NCI-H1048 (cell line): ENCODE measurements at regions not wholly inside any gene's neighbourhood (a gene's known extent, or its start where the extent isn't known, plus 50 kb on each side); places are given as distances from the start of the nearest gene placed in this dataset.

Experiments used
- DNase-seq: peaks from one replicate; lab custom pipeline; 2025; lab: John Stamatoyannopoulos, UW

- DNase-seq = no peak
Measured at GRCh38 chr6:145159921-145160320, 575.4 kb downstream of the EPM2A start.

GRCh38 chr6:145161501-145161900 is 573.8 kb downstream of the EPM2A start:
- no peak for DNase-seq

DNA sequence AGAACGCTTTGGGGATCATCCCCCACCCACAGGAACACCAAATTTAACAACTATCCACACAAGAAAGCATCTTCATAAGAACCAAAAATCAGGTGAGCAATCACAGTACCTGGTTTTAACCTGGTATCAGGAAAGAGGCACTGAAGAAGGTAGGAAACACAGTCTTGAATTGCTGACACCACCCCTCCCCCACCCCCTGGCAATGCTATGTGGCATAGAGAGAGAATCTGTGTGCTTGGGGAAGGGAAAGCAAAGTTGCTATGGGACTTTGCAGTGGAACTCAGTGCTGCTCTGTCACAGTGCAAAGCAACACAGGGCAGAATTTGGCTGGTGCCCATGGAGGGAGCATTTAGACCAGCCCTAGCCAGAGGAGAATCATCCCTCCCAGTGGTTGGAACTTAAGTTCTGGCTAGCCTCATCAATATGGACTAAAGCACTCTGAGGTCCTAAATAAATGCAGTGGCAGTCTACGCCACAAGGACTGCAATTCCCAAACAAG is 565.5 kb downstream of the EPM2A start:
- no peak for DNase-seq

DNA sequence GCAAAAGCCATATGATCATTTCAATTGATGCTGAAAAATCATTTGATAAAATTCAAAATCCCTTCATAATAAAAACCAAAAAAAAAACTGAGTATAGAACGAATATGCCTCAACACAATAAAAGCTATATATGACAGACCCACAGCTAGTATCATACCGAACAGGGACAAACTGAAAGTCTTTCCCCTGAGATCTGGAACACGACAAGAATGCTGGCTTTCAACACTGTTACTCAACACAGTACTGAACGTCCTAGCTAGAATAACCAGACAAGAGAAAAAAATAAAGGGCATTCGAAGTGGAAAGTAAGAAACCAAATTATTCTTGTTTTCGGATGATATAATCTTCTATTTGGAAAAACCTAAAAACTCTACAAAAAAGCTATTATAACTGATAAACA is 559.9 kb downstream of the EPM2A start:
- DNase-seq = no peak

- no peak for DNase-seq
Measured at GRCh38 chr6:145178391-145178790, 556.9 kb downstream of the EPM2A start.

GRCh38 chr6:145187491-145188206 is 547.7 kb downstream of the EPM2A start:
- DNase-seq = no peak

DNA sequence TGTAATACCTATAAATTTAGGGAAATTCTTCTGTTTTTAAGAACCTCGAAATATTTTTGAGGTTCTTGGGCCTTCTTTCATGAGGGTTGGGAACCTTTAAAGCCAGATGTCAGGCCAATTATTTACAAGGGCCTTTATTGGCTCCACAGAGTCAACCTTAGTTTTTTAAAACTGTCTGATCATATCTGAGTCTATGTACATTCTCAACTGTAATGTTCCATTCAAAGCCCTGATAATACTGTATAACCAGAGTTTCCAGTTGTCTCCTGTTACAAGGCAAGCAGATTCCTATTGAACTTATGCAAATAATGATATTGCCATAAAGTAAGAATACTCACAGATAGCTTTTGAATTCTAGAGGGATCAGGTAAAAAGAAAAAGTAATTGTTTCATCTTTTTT is 545.5 kb downstream of the EPM2A start:
- DNase-seq = peak; percentile 56

DNA sequence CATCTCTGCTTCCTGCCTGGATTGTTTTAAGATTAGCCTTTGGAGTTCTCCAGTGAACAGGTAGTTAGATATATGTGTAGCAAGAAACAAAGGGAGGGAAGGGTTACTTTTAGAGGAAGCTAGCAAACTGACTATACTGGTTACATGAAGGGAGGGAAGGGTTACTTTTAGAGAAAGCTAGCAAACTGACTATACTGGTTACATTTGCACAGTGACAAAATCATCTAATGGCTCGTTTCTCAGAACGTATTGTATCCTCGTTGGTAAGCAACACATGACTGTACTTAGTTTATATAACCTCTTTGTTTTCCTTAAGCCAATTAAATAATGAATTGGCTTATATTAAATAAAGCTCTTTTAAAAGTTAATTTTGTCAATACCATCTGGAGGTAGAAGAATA is 540.9 kb downstream of the EPM2A start:
- DNase-seq = no peak

- DNase-seq = no peak
Measured at GRCh38 chr6:145199961-145200360, 535.4 kb downstream of the EPM2A start.

GRCh38 chr6:145204301-145204700 is 531.0 kb downstream of the EPM2A start:
- no peak for DNase-seq

GRCh38 chr6:145206247-145206907 is 528.9 kb downstream of the EPM2A start:
- no peak for DNase-seq

GRCh38 chr6:145208474-145208873 is 526.8 kb downstream of the EPM2A start:
- no peak for DNase-seq

DNA sequence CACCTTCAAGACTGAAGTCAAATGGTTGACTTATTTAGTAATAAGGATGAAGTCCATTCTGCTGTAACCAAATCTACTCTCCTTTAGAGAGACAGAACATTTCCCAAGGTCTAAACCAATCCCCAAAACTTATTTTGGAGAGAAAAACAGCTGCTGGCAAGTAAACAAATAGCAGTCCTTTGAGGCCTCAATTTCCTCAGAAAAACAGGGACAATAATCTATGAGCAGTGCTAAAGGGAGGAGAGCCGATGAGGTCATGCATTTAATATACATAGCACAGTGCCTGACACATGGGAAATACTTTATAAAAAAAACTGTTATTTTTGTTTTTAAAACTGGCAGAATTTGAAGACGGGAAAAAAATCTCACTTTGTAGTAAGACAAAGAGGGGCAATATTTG is 526.0 kb downstream of the EPM2A start:
- no peak for DNase-seq

DNA sequence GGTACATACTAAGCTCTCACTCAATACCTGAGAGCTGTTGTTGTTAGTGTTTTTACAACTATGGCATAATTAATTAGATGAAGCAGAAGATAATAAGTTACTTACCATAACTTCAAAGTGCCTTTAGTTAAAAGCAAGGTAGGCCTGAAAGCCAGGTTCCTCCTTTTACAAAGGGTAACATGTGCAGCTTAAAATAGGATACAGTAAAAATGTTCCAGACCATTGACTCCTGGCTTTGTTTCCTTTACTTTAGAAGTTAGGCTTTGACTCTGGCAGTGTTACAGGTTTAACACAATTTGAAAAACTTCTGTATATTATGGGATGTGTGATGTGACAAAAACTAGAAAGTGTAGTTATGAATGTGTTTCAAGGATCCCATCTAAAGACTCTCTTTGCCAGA is 522.5 kb downstream of the EPM2A start:
- DNase-seq = no peak

DNA sequence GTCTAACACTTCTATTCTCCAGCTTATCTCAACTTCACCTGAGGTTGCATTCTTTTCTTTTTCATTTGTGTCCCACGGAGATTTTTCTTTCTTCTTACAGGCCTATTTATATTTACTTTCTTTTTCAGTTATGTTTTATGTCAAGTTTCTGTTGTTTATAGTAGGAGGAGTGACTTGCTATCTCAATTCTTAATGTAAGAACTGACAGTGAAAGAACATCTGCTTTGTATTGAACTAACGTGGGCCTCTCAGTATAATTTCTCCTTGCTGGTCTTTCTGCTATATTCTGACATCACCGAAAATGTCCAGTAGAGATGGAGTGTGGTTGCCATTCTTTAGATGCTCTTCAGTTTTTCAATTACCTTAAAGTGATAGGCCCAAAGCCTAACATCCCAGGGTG is 521.7 kb downstream of the EPM2A start:
- DNase-seq = no peak

DNA sequence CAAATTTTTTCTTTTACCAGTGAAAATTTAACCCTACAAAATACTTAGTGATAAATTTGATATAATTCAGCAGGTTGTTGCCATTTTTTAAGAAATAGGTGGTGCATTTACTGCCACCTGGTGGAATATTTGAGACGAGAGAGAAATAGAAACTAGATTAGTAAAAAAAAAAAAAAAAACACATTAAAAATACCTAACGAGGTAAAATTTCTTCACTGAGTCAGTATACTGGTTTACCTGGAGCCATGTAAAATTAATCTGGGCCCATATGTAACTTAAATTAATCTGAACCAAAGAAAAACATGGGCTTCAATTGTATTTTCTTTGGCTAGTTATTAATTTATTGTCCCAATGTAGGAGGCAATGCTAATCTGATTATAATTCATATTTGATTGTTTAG is 520.8 kb downstream of the EPM2A start:
- DNase-seq = no peak

DNA sequence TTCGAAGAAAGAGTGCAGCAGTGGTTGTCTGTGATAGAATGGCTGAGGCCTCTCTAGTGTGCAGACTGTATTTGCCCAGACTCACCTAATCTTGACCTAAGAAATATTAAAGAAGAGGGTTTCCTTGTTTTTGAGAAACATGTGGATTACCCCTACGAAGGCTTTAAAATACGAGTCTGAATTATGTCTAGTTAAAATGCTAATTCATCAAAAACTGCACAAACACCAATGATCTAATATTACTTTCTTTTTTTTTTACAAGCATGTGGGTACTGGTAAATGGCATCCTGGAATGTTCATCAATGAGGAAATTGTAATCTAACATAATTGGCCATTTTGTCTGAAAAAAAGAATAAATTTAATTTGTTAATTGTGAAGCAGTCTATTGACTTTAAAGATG is 510.9 kb downstream of the EPM2A start:
- DNase-seq = no peak

DNA sequence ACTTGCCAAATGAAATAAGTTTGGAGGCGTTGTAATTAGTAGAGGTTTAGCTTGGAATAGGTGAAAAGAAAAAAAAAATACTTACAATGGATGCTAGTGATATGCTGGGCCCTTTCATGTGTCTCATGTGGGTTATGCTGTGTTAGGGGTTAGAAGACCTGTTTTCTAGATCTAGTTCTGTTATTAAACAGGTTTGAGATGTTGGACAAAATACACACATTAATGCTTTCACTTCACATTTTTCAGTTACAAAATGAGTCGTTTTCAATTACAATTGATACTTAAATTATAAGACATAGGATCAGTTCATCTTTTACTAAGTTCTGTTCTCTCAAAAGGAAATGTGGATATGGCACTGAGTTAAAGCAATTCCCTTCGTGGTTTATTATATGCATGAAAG is 509.8 kb downstream of the EPM2A start:
- no peak for DNase-seq

DNA sequence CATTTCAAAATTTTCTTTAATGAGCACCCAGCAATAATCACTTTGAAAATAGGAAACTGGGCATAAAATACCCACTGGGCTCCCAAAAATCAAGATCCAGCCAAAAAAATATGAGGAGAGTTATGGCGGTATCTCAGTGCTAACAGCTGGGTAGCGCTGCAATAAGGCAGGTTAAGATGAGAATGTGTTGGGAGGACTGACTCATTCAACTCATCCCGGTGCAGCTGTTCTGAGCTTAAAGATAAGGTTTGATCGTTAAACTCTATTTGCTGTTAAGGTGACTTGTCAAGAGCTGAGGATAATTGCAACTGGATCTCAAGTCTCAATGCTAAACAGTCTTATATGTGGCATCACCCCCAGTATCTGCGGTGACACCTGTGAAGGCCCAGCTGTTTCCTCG is 507.7 kb downstream of the EPM2A start:
- DNase-seq = no peak

DNA sequence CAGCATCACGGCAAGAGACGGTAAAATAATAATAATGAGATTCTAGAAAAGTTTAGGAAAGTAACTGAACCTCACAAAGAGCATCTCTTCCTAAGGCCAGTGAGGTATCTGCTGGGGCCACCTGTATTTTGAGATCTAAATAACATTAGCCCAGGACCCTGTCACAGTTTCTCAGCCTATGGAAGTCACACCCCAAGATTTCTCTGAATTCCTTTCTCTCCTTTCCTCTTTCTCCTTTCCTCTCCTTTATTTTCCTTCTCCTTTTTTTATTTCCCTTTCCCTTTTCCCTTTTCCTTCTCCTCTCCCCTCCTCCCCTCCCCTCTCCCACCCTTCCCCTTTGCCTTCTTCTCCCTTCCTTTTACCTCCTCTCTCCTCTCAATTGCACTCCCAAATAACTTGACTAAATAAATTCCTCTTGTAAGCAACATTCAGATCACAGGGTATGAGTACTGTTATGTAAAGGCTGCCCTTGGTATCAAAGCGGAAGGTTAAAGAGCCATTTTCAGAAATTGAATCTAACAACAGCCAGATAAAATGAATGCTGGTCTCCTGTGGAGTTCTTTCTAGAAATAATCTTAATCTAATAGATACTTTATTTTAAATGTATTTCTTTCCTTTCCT is 506.2 kb downstream of the EPM2A start:
- DNase-seq = no peak

GRCh38 chr6:145233955-145234354 is 501.4 kb downstream of the EPM2A start:
- DNase-seq = no peak

GRCh38 chr6:145235207-145235606 is 500.1 kb downstream of the EPM2A start:
- no peak for DNase-seq

DNA sequence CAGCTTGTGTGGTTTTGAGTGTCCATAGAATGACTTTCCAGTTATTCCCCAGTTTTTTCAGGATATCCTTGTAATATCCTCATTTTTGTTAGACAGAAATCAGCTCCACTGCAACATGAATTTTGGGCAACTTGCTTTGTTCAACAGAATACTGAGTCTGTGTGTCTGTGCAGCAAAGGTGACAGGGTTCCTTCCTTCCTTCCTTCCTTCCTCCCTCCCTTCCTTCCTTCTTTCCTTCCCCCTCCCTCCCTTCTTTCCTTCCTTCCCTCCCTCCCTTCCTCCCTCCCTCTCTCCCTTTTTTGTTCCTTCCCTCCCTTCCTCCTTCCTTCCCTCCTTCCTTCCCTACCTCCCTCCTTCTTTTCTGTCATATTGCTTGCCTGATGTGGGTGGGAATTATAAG is 496.5 kb downstream of the EPM2A start:
- no peak for DNase-seq
